ENCODE measurements at regions not wholly inside any gene's neighbourhood (a gene's known extent, or its start where the extent isn't known, plus 50 kb on each side); places are given as distances from the start of the nearest gene placed in this dataset.

GRCh38 chr4:32042486-32043247 is 1322.5 kb downstream of the PCDH7 start:
- POLR2A ChIA-PET = no interaction called here
- H3K36me3 ChIP-seq (ENCODE audit: control insufficient read depth, insufficient read depth, low read length) = no peaks in the 10 kb centered on the region
- in situ Hi-C loops (cut with HindIII; ENCODE audit: low pct_unique_long_range_greater_than_20kb, low sequenced_read_pairs) = no loop called here
- TF ChIP-seq TCF7L2 (IDR thresholded peaks at IDR 0.05; ENCODE audit: low read depth, low read length) (no peak), CTCF (IDR thresholded peaks at IDR 0.05) (no peak; the same call in 1 of the 2 replicates), POLR2AphosphoS5 (IDR thresholded peaks at IDR 0.05; ENCODE audit: low read depth, low read length) (no peak), REST (IDR thresholded peaks at IDR 0.05; ENCODE audit: insufficient read depth in 1 of 2, low read depth in 2 of 2, low read length in 1 of 2) (no peak), SIN3A (IDR thresholded peaks at IDR 0.05; ENCODE audit: borderline replicate concordance, insufficient read depth, low read depth, low read length) (no peak)
- DNase-seq (ENCODE audit: low read depth, low spot score) (no peak), ATAC-seq (no peak)
- no peaks in the 10 kb centered on the region for H3K4me1 ChIP-seq (ENCODE audit: control insufficient read depth, insufficient read depth, low read length)
- BruUV-seq (replicated peaks) = no TSS peak
- intact Hi-C loops (cut with micrococcal nuclease; ENCODE audit: unreplicated experiment) = no loop called here
- no peak overlapping the region for H3K4me3 ChIP-seq (ENCODE audit: low read depth in 2 of 2, low read length in 2 of 2)
- CTCF ChIA-PET = no interaction called here
- H3K9me3 ChIP-seq (ENCODE audit: control insufficient read depth, insufficient read depth, low read depth, low read length) = no peaks in the 10 kb centered on the region
- no peak overlapping the region for H3K27ac ChIP-seq (ENCODE audit: low read length)
- no peaks in the 10 kb centered on the region for H3K27me3 ChIP-seq (ENCODE audit: control insufficient read depth, insufficient read depth, low read length)

GRCh38 chr4:32043248-32043633 is 1323.1 kb downstream of the PCDH7 start:
- no peak overlapping the region for H3K4me3 ChIP-seq (ENCODE audit: low read depth in 2 of 2, low read length in 2 of 2)
- no peaks in the 10 kb centered on the region for H3K9me3 ChIP-seq (ENCODE audit: control insufficient read depth, insufficient read depth, low read depth, low read length)
- no peaks in the 10 kb centered on the region for H3K27me3 ChIP-seq (ENCODE audit: control insufficient read depth, insufficient read depth, low read length)
- no TSS peak for BruUV-seq (replicated peaks)
- DNase-seq (ENCODE audit: low read depth, low spot score) = no peak
- in situ Hi-C loops (cut with HindIII; ENCODE audit: low pct_unique_long_range_greater_than_20kb, low sequenced_read_pairs) = no loop called here
- no peak for ATAC-seq
- H3K36me3 ChIP-seq (ENCODE audit: control insufficient read depth, insufficient read depth, low read length) = no peaks in the 10 kb centered on the region
- intact Hi-C loops (cut with micrococcal nuclease; ENCODE audit: unreplicated experiment) = no loop called here
- no peak overlapping the region for H3K27ac ChIP-seq (ENCODE audit: low read length)
- H3K4me1 ChIP-seq (ENCODE audit: control insufficient read depth, insufficient read depth, low read length) = no peaks in the 10 kb centered on the region
- TF ChIP-seq POLR2AphosphoS5 (IDR thresholded peaks at IDR 0.05; ENCODE audit: low read depth, low read length) = no peak
- TF ChIP-seq CTCF (IDR thresholded peaks at IDR 0.05) = no peak
- TF ChIP-seq SIN3A (IDR thresholded peaks at IDR 0.05; ENCODE audit: borderline replicate concordance, insufficient read depth, low read depth, low read length) = no peak
- TF ChIP-seq TCF7L2 (IDR thresholded peaks at IDR 0.05; ENCODE audit: low read depth, low read length) = no peak
- no peak for TF ChIP-seq REST (IDR thresholded peaks at IDR 0.05; ENCODE audit: insufficient read depth in 1 of 2, low read depth in 2 of 2, low read length in 1 of 2)
- ChIA-PET CTCF (no interaction called here), POLR2A (no interaction called here)

Data from Panc1 (cell line).